C1 segment of cervical spinal cord (tissue), 14 donors: ENCODE measurements at regions not wholly inside any gene's neighbourhood (a gene's known extent, or its start where the extent isn't known, plus 50 kb on each side); places are given as distances from the start of the nearest gene placed in this dataset.

Source experiments
- DNase-seq, 14 donors: peaks; one replicate each; lab custom pipeline; 2025; lab: John Stamatoyannopoulos, UW

- DNase-seq, result no peak
Observed at GRCh38 chr5:86878250-86878649, 260.5 kb downstream of the COX7C start.

GRCh38 chr5:86879086-86879485, 261.3 kb downstream of the COX7C start:
- peak in 1 of 14 donors; percentile 81 for DNase-seq

GRCh38 chr5:86880344-86880743, 262.6 kb downstream of the COX7C start:
- no peak for DNase-seq

GRCh38 chr5:86880785-86881492, 263.2 kb downstream of the COX7C start:
- DNase-seq, result peak in 12 of 14 donors; percentile 5 to 48 (median 24)

- no peak for DNase-seq
Observed at GRCh38 chr5:86881493-86882090, 263.9 kb downstream of the COX7C start.

- DNase-seq, result no peak
Observed at GRCh38 chr5:86884608-86885007, 266.9 kb downstream of the COX7C start.

GRCh38 chr5:86885011-86885410, 267.3 kb downstream of the COX7C start:
- DNase-seq, result no peak

GRCh38 chr5:86885489-86886230, 267.9 kb downstream of the COX7C start:
- DNase-seq, result no peak

- DNase-seq, result no peak
Observed at GRCh38 chr5:86890375-86890774, 272.6 kb downstream of the COX7C start.

- no peak for DNase-seq
Observed at GRCh38 chr5:86894056-86894455, 276.3 kb downstream of the COX7C start.

GRCh38 chr5:86896916-86897315, 279.2 kb downstream of the COX7C start:
- no peak for DNase-seq

GRCh38 chr5:86909418-86910295, 291.9 kb downstream of the COX7C start:
- DNase-seq, result no peak

- no peak for DNase-seq
Observed at GRCh38 chr5:86917117-86917579, 299.4 kb downstream of the COX7C start.

- DNase-seq, result no peak
Observed at GRCh38 chr5:86918246-86918645, 300.5 kb downstream of the COX7C start.

- DNase-seq, result no peak
Observed at GRCh38 chr5:86926033-86926432, 308.3 kb downstream of the COX7C start.

GRCh38 chr5:86929123-86929766, 311.5 kb downstream of the COX7C start:
- DNase-seq, result peak in 1 of 14 donors; percentile 3

GRCh38 chr5:86951761-86952160, 315.9 kb upstream of the RASA1 start:
- DNase-seq, result no peak

- DNase-seq, result no peak
Observed at GRCh38 chr5:86964889-86965288, 302.8 kb upstream of the RASA1 start.

- peak in 5 of 14 donors; percentile 3 to 33 (median 5) for DNase-seq
Observed at GRCh38 chr5:86968301-86968753, 299.4 kb upstream of the RASA1 start.

- no peak for DNase-seq
Observed at GRCh38 chr5:86970361-86970760, 297.3 kb upstream of the RASA1 start.

GRCh38 chr5:86971034-86971571, 296.6 kb upstream of the RASA1 start:
- no peak for DNase-seq
